GM23338 (cell line): ENCODE measurements at regions not wholly inside any gene's neighbourhood (a gene's known extent, or its start where the extent isn't known, plus 50 kb on each side); places are given as distances from the start of the nearest gene placed in this dataset.

Source experiments
- CREB1 ChIP-seq: fragments of 250-450 bp; sonication (Bioruptor Pico); IDR thresholded peaks from 2 replicates; pipeline ENCODE4 v1.5.0; 2020; ENCODE audit warnings: low read depth, mild to moderate bottlenecking, moderate library complexity
- CTCF ChIP-seq, 2 experiments: fragments of 200-600 bp in 1 of 2; sonication (generic) in 1 of 2; conservative IDR thresholded peaks; 2 replicates each; pipeline versions ENCODE4 v1.5.1 to v1.6.1; 2016 to 2017; ENCODE audit warnings: antibody characterized with exemption in 2 of 2, low read depth in 2 of 2, mild to moderate bottlenecking in 2 of 2, moderate library complexity in 1 of 2
- EZH2 ChIP-seq: fragments of 200-600 bp; sonication (generic); IDR thresholded peaks from one replicate; pipeline ENCODE4 v1.8.0; 2017; ENCODE audit warnings: antibody characterized with exemption, mild to moderate bottlenecking, low read depth; ENCODE audit not compliant: unreplicated experiment
- EZH2phosphoT487 ChIP-seq: fragments of 200-600 bp; sonication (generic); IDR thresholded peaks from one replicate; pipeline ENCODE4 v1.8.1; 2018; ENCODE audit warnings: antibody characterized with exemption; ENCODE audit not compliant: unreplicated experiment
- POLR2AphosphoS5 ChIP-seq: IDR thresholded peaks from 2 replicates; pipeline ENCODE4 v1.6.1; 2016; ENCODE audit warnings: antibody characterized with exemption, low read depth
- REST ChIP-seq: IDR thresholded peaks from one replicate; pipeline ENCODE4 v1.6.1; 2018; ENCODE audit warnings: antibody characterized with exemption; ENCODE audit not compliant: unreplicated experiment
- TF ChIP-seq, protein P1 (sequence below): IDR thresholded peaks from 2 replicates; pipeline ENCODE4 v1.6.1; 2016; ENCODE audit warnings: antibody characterized with exemption

DNA sequence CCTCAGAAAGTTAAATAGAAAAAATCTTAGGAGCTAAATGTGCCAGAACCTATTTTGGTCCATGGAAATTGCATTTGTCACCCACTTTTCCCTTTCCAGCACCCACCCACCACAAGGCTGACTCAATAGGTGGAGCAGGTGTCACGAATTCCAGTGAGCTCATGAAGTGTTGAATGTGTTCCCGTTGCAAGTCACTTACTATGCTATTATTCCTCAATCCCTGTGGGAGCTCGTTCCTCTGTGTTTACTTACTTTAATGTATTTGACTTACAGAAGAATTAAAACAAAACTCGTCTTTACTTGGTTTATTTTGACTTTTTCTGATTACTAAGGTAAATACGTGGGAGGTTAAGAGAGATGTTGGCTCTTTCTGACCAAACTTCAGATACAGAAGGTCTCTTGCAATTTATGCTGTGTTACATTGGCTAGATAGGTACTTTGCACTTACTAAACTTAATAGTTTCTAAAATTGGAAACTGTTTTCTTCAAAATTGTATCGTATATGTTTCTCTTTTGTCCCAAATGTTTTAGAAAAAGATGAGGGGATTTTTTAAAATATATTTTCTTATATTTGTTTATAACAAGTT is 269.4 kb upstream of the NOVA1 start:
- no peak for TF ChIP-seq CTCF (conservative IDR thresholded peaks at IDR 0.05; ENCODE audit: low read depth in 2 of 2)
- TF ChIP-seq POLR2AphosphoS5 = no peak
- TF ChIP-seq, protein P1, sequence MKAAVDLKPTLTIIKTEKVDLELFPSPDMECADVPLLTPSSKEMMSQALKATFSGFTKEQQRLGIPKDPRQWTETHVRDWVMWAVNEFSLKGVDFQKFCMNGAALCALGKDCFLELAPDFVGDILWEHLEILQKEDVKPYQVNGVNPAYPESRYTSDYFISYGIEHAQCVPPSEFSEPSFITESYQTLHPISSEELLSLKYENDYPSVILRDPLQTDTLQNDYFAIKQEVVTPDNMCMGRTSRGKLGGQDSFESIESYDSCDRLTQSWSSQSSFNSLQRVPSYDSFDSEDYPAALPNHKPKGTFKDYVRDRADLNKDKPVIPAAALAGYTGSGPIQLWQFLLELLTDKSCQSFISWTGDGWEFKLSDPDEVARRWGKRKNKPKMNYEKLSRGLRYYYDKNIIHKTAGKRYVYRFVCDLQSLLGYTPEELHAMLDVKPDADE = no peak
- TF ChIP-seq EZH2 = no peak
- TF ChIP-seq CREB1 (CRISPR knock-in tag) = no peak
- TF ChIP-seq REST = no peak
- TF ChIP-seq EZH2phosphoT487 = no peak
